ENCODE measurements at regions not wholly inside any gene's neighbourhood (a gene's known extent, or its start where the extent isn't known, plus 50 kb on each side); places are given as distances from the start of the nearest gene placed in this dataset.

DNA sequence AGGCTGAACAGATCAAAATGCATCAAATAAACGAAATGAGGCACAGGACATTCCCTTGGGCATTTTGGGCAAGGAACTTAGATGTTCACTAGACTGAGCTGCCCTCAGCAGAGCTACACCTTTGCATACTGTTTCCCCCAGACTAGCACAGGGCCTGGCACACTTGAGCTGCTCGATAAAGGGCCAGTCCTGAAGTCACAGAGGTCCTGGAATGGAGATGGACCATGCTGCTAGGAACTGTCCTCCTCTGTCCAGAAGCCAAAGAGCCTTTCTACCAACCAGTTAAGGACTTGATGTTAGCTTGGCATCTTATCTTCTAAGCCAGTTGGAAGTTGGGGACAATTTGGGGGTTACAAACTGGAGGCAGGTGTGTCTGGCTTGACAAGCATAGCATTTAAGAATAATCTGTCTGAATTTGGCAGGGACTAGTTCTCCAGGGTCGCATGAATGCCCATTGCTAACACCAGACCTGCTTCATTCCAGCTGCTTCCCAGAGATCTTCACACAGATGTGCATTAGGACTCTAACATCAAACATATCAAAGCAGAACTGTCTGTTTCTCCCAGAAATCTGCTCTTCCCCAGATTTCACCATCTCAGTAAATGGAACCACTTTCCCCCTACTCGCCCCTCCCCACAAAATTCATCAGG, 152.2 kb upstream of the PDE1C start:
- TF ChIP-seq, protein P1, sequence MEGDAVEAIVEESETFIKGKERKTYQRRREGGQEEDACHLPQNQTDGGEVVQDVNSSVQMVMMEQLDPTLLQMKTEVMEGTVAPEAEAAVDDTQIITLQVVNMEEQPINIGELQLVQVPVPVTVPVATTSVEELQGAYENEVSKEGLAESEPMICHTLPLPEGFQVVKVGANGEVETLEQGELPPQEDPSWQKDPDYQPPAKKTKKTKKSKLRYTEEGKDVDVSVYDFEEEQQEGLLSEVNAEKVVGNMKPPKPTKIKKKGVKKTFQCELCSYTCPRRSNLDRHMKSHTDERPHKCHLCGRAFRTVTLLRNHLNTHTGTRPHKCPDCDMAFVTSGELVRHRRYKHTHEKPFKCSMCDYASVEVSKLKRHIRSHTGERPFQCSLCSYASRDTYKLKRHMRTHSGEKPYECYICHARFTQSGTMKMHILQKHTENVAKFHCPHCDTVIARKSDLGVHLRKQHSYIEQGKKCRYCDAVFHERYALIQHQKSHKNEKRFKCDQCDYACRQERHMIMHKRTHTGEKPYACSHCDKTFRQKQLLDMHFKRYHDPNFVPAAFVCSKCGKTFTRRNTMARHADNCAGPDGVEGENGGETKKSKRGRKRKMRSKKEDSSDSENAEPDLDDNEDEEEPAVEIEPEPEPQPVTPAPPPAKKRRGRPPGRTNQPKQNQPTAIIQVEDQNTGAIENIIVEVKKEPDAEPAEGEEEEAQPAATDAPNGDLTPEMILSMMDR (IDR thresholded peaks at IDR 0.05 in 4 of 5, conservative IDR thresholded peaks at IDR 0.05 in 1 of 5), result no peak
- TF ChIP-seq POLR2A (IDR thresholded peaks at IDR 0.05), result no peak

All from gastrocnemius medialis (tissue), 4 donors.